Tibial nerve (tissue), 4 donors: ENCODE measurements at regions not wholly inside any gene's neighbourhood (a gene's known extent, or its start where the extent isn't known, plus 50 kb on each side); places are given as distances from the start of the nearest gene placed in this dataset.

Experiments used
- DNase-seq, 2 donors: peaks; one replicate each; pipeline ENCODE4 v3.0.0-alpha.2; 2019; ENCODE audit warnings: low spot score in 2 of 2
- H3K27ac ChIP-seq, 4 donors: fragments of 200-600 bp; sonication (generic) in 3 of 4; one replicate each; pipeline ENCODE4 v1.5.1; 2017 to 2019; ENCODE audit warnings: mild to moderate bottlenecking in 1 of 4
- H3K27me3 ChIP-seq, 2 donors: fragments of 200-600 bp; sonication (generic) in 1 of 2; one replicate each; pipeline versions ENCODE4 v1.5.1 to v1.6.0; 2017 to 2019
- H3K36me3 ChIP-seq, 3 donors: fragments of 200-600 bp; sonication (generic); one replicate each; pipeline ENCODE4 v1.5.1; 2018 to 2019
- H3K4me1 ChIP-seq, 4 donors: fragments of 200-600 bp; sonication (generic) in 3 of 4; one replicate each; pipeline ENCODE4 v1.5.1; 2017 to 2019
- H3K4me3 ChIP-seq, 4 donors: fragments of 200-600 bp; sonication (generic) in 3 of 4; one replicate each; pipeline ENCODE4 v1.5.1; 2017 to 2019; ENCODE audit warnings: mild to moderate bottlenecking in 1 of 4, moderate library complexity in 1 of 4
- H3K9me3 ChIP-seq, 4 donors: fragments of 200-600 bp; sonication (generic) in 3 of 4; one replicate each; pipeline ENCODE4 v1.5.1; 2017 to 2019
- EP300 ChIP-seq, 2 donors: sonication (generic); formaldehyde crosslinking; IDR thresholded peaks; one replicate each; pipeline ENCODE4 v1.6.1; 2017; ENCODE audit warnings: antibody characterized with exemption in 2 of 2, mild to moderate bottlenecking in 1 of 2
- POLR2A ChIP-seq, 2 donors: fragments of 450-650 bp; IDR thresholded peaks; one replicate each; pipeline ENCODE4 v1.6.1; 2017; ENCODE audit warnings: antibody characterized with exemption in 2 of 2, mild to moderate bottlenecking in 2 of 2, moderate library complexity in 2 of 2
- WGBS, 2 donors: methylation state at CpG; one replicate each; pipeline ENCODE4 v1.1.5; 2018; 5-methylcytosine and 5-hydroxymethylcytosine counted together
- TF ChIP-seq, protein P1 (sequence below), 5 experiments: fragments of 200-600 bp in 3 of 5; fragments of 450-650 bp in 2 of 5; sonication (generic) in 3 of 5; IDR thresholded peaks; one replicate each; pipeline ENCODE4 v1.5.1; 2016 to 2019; ENCODE audit warnings: antibody characterized with exemption in 5 of 5, mild to moderate bottlenecking in 3 of 5, moderate library complexity in 2 of 5

DNA sequence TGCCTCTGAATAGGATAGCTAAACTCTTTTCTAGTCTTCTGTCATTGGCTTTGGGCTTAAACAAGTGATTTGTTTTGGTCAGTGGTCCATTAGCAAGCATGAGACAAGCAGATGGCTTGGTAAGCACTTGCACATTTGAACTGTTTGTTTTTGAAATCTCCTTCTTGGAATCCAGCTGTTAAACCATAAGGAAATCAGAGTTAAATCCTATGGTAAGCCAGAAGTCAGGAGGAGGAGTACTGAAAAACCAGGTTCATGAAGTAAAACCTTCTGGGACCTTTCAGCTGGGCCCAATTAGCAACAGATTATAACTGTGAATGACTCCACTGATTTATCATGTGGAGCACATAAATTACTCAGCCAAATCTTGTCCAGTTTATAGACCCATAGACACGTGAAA lies 1042.5 kb upstream of the PABPC4L start:
- WGBS, 2 donors: 44 to 48% methylated on average over 1 of the region's 1 CpG
- Histone ChIP-seq H3K4me1 (no peaks in the 10 kb centered on the region), H3K9me3 (no peaks in the 10 kb centered on the region), H3K36me3 (no peaks in the 10 kb centered on the region), H3K4me3 (no peak overlapping the region), H3K27ac (no peak overlapping the region), H3K27me3 (no peaks in the 10 kb centered on the region)
- TF ChIP-seq EP300 (IDR thresholded peaks at IDR 0.05) (no peak), POLR2A (IDR thresholded peaks at IDR 0.05) (no peak)
- TF ChIP-seq, protein P1, sequence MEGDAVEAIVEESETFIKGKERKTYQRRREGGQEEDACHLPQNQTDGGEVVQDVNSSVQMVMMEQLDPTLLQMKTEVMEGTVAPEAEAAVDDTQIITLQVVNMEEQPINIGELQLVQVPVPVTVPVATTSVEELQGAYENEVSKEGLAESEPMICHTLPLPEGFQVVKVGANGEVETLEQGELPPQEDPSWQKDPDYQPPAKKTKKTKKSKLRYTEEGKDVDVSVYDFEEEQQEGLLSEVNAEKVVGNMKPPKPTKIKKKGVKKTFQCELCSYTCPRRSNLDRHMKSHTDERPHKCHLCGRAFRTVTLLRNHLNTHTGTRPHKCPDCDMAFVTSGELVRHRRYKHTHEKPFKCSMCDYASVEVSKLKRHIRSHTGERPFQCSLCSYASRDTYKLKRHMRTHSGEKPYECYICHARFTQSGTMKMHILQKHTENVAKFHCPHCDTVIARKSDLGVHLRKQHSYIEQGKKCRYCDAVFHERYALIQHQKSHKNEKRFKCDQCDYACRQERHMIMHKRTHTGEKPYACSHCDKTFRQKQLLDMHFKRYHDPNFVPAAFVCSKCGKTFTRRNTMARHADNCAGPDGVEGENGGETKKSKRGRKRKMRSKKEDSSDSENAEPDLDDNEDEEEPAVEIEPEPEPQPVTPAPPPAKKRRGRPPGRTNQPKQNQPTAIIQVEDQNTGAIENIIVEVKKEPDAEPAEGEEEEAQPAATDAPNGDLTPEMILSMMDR (IDR thresholded peaks at IDR 0.05): no peak
- no peak for DNase-seq

- DNase-seq: no peak
- WGBS, 2 donors: 79 to 85% methylated on average over 4 of the region's 4 CpGs
- no peaks in the 10 kb centered on the region for H3K36me3 ChIP-seq
- no peak for TF ChIP-seq POLR2A (IDR thresholded peaks at IDR 0.05)
- TF ChIP-seq EP300 (IDR thresholded peaks at IDR 0.05): no peak
- TF ChIP-seq, protein P1 (IDR thresholded peaks at IDR 0.05): no peak
- H3K27ac ChIP-seq: no peak overlapping the region
- no peaks in the 10 kb centered on the region for H3K4me1 ChIP-seq
- no peak overlapping the region for H3K4me3 ChIP-seq
- H3K27me3 ChIP-seq: no peaks in the 10 kb centered on the region
- H3K9me3 ChIP-seq: no peaks in the 10 kb centered on the region
These were observed 1039.2 kb upstream of the PABPC4L start for GRCh38 chr4:135240796-135241195.

- Histone ChIP-seq H3K27ac (no peak overlapping the region), H3K9me3 (no peaks in the 10 kb centered on the region), H3K4me3 (no peak overlapping the region), H3K36me3 (no peaks in the 10 kb centered on the region), H3K27me3 (no peaks in the 10 kb centered on the region), H3K4me1 (no peaks in the 10 kb centered on the region)
- no peak for DNase-seq
- TF ChIP-seq, protein P1 (IDR thresholded peaks at IDR 0.05): no peak
- TF ChIP-seq EP300 (IDR thresholded peaks at IDR 0.05) (no peak), POLR2A (IDR thresholded peaks at IDR 0.05) (no peak)
- WGBS, 2 donors: 79 to 83% methylated on average over 4 of the region's 4 CpGs
These were observed 1038.4 kb upstream of the PABPC4L start for GRCh38 chr4:135239964-135240363.

DNA sequence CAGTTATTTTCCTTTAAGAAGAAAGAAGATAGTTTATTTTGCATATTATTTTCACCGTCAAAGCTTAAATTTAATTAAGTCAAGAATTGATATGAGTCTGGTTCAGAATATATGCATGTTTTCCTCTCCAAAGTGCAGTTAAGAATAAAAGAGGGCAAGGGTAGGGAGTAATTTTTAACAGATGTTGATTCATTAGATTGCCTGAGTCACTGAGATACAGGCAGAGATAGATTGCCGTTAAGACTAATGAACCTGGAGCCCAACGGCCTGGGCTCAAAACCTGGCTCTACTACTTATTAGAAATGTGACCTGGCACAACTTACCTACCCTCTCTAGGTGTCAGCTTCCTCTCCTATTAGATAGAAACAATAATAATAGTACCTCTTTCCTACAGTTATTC lies 1037.4 kb upstream of the PABPC4L start:
- Histone ChIP-seq H3K4me1 (no peaks in the 10 kb centered on the region), H3K36me3 (no peaks in the 10 kb centered on the region), H3K27ac (no peak overlapping the region), H3K4me3 (no peak overlapping the region), H3K9me3 (no peaks in the 10 kb centered on the region), H3K27me3 (no peaks in the 10 kb centered on the region)
- DNase-seq: no peak
- WGBS, 2 donors: 53 to 67% methylated on average over 3 of the region's 3 CpGs
- TF ChIP-seq, protein P1 (IDR thresholded peaks at IDR 0.05): no peak
- no peak for TF ChIP-seq POLR2A (IDR thresholded peaks at IDR 0.05)
- TF ChIP-seq EP300 (IDR thresholded peaks at IDR 0.05): no peak

DNA sequence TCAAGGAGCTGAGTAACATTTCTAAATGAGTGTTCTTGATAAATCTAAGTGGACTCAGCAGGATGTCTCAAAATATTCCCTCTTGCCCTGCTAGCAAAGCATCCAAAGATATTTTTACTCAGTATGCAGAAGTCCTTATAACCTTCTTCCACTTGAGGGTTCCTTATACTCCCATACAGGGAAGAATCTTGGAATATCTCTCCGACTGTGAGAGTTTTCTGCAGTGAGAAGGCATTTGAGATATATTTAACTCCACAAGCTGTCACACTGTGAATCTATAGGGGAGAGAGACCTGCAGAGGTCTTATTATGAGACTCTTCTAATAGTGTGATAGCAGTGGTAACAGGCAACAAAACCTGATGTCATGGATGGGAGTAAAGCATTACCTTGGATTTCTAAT lies 1034.5 kb upstream of the PABPC4L start:
- Histone ChIP-seq H3K27ac (no peak overlapping the region), H3K36me3 (no peaks in the 10 kb centered on the region), H3K4me1 (no peaks in the 10 kb centered on the region), H3K9me3 (no peaks in the 10 kb centered on the region), H3K27me3 (no peaks in the 10 kb centered on the region), H3K4me3 (no peak overlapping the region)
- no peak for TF ChIP-seq POLR2A (IDR thresholded peaks at IDR 0.05)
- TF ChIP-seq, protein P1 (IDR thresholded peaks at IDR 0.05): no peak
- no peak for TF ChIP-seq EP300 (IDR thresholded peaks at IDR 0.05)
- DNase-seq: no peak
- 64 to 68% methylated on average over 1 of the region's 1 CpG for WGBS, 2 donors
